HEK293 (cell line): ENCODE measurements at regions not wholly inside any gene's neighbourhood (a gene's known extent, or its start where the extent isn't known, plus 50 kb on each side); places are given as distances from the start of the nearest gene placed in this dataset.

Source experiments
- CTCF ChIA-PET: fragments of 350-600 bp; formaldehyde crosslinking; extraction: SDS; loops from one replicate; lab custom pipeline; 2021; ENCODE audit warnings: antibody characterized with exemption; lab: Yijun Ruan, JAX
- POLR2A ChIA-PET: fragments of 300-600 bp; formaldehyde crosslinking; extraction: SDS; loops from one replicate; lab custom pipeline; 2020; ENCODE audit warnings: antibody characterized with exemption, inconsistent platforms; lab: Yijun Ruan, JAX
- H3K27ac ChIP-seq: fragments of 200-500 bp; sonication (Bioruptor generic); 2 replicates; pipeline ENCODE4 v1.5.1; 2014; ENCODE audit warnings: low read depth, low read length, control low read depth, inconsistent platforms; ENCODE audit errors: extremely low read depth
- H3K36me3 ChIP-seq, 2 experiments: fragments of 200-500 bp in 1 of 2; sonication (Bioruptor generic) in 1 of 2; 1 replicate in 1 of 2; 2 replicates in 1 of 2; pipeline ENCODE4 v1.5.1; 2014 to 2017; ENCODE audit warnings: inconsistent platforms in 2 of 2, low read length in 2 of 2; ENCODE audit not compliant: control insufficient read depth in 2 of 2, insufficient read depth in 1 of 2
- H3K4me1 ChIP-seq: fragments of 200-500 bp; sonication (Bioruptor generic); 2 replicates; pipeline ENCODE4 v1.5.1; 2014; ENCODE audit warnings: mild to moderate bottlenecking, low read length, inconsistent platforms; ENCODE audit not compliant: control insufficient read depth, insufficient read depth
- H3K4me3 ChIP-seq: 2 replicates; pipeline ENCODE4 v1.5.1; 2011; ENCODE audit warnings: low read depth, mild to moderate bottlenecking, control low read depth, low read length, moderate library complexity
- H3K9me3 ChIP-seq: fragments of 200-500 bp; sonication (Bioruptor generic); 2 replicates; pipeline ENCODE4 v1.5.1; 2014; ENCODE audit warnings: low read depth, low read length, inconsistent platforms; ENCODE audit not compliant: control insufficient read depth, insufficient read depth
- ZNF146 ChIP-seq: fragments of 450-650 bp; formaldehyde crosslinking; IDR thresholded peaks from 2 replicates; pipeline ENCODE4 v1.5.1; 2016; ENCODE audit warnings: missing biosample characterization, missing genetic modification characterization
- ZNF214 ChIP-seq: fragments of 450-650 bp; formaldehyde crosslinking; IDR thresholded peaks from 2 replicates; pipeline ENCODE4 v1.5.1; 2017; ENCODE audit warnings: missing biosample characterization, mild to moderate bottlenecking, missing genetic modification characterization, borderline replicate concordance
- ZNF37A ChIP-seq: fragments of 450-650 bp; IDR thresholded peaks from 2 replicates; pipeline ENCODE4 v1.5.1; 2018; ENCODE audit warnings: missing biosample characterization, missing genetic modification characterization
- ZNF391 ChIP-seq: fragments of 450-650 bp; formaldehyde crosslinking; IDR thresholded peaks from 2 replicates; pipeline ENCODE4 v1.5.1; 2016; ENCODE audit warnings: low read depth, missing biosample characterization, missing genetic modification characterization, borderline replicate concordance
- ZNF398 ChIP-seq: fragments of 450-650 bp; formaldehyde crosslinking; IDR thresholded peaks from 2 replicates; pipeline ENCODE4 v1.5.1; 2017; ENCODE audit warnings: missing biosample characterization, missing genetic modification characterization
- ZNF664 ChIP-seq: fragments of 450-650 bp; formaldehyde crosslinking; IDR thresholded peaks from 2 replicates; pipeline ENCODE4 v1.5.1; 2016; ENCODE audit warnings: missing biosample characterization, missing genetic modification characterization
- ZNF701 ChIP-seq: fragments of 450-650 bp; formaldehyde crosslinking; IDR thresholded peaks from 2 replicates; pipeline ENCODE4 v1.5.1; 2016; ENCODE audit warnings: missing biosample characterization, missing genetic modification characterization
- TF ChIP-seq, protein P1 (sequence below): fragments of 450-650 bp; formaldehyde crosslinking; IDR thresholded peaks from 2 replicates; pipeline ENCODE4 v1.5.1; 2016; ENCODE audit warnings: missing biosample characterization, missing genetic modification characterization, borderline replicate concordance
- TF ChIP-seq, protein P2 (sequence below): fragments of 450-650 bp; formaldehyde crosslinking; IDR thresholded peaks from 2 replicates; pipeline ENCODE4 v1.5.1; 2016; ENCODE audit warnings: missing biosample characterization, missing genetic modification characterization, borderline replicate concordance

DNA sequence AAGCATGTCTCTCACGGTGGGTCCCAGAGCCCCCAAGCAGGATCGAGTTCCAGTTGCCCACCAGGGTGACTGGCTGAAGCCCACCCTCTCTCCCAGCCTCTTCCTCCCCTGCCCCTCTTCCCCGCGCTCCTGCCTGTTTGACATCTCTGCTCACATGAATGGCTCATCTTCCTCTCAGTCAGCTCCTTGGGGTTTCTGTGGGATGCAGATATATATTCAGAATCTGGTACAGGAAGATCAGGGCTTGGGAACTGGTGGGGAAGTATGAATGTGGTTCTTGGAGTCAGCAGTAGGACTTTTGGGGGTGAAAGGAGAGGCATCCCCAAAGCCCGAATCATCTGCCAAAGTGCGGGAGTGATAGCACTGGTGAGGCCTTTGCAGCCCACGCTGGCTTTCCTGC, 158.9 kb upstream of the CIBAR2 start (continued):
- TF ChIP-seq, protein P1, sequence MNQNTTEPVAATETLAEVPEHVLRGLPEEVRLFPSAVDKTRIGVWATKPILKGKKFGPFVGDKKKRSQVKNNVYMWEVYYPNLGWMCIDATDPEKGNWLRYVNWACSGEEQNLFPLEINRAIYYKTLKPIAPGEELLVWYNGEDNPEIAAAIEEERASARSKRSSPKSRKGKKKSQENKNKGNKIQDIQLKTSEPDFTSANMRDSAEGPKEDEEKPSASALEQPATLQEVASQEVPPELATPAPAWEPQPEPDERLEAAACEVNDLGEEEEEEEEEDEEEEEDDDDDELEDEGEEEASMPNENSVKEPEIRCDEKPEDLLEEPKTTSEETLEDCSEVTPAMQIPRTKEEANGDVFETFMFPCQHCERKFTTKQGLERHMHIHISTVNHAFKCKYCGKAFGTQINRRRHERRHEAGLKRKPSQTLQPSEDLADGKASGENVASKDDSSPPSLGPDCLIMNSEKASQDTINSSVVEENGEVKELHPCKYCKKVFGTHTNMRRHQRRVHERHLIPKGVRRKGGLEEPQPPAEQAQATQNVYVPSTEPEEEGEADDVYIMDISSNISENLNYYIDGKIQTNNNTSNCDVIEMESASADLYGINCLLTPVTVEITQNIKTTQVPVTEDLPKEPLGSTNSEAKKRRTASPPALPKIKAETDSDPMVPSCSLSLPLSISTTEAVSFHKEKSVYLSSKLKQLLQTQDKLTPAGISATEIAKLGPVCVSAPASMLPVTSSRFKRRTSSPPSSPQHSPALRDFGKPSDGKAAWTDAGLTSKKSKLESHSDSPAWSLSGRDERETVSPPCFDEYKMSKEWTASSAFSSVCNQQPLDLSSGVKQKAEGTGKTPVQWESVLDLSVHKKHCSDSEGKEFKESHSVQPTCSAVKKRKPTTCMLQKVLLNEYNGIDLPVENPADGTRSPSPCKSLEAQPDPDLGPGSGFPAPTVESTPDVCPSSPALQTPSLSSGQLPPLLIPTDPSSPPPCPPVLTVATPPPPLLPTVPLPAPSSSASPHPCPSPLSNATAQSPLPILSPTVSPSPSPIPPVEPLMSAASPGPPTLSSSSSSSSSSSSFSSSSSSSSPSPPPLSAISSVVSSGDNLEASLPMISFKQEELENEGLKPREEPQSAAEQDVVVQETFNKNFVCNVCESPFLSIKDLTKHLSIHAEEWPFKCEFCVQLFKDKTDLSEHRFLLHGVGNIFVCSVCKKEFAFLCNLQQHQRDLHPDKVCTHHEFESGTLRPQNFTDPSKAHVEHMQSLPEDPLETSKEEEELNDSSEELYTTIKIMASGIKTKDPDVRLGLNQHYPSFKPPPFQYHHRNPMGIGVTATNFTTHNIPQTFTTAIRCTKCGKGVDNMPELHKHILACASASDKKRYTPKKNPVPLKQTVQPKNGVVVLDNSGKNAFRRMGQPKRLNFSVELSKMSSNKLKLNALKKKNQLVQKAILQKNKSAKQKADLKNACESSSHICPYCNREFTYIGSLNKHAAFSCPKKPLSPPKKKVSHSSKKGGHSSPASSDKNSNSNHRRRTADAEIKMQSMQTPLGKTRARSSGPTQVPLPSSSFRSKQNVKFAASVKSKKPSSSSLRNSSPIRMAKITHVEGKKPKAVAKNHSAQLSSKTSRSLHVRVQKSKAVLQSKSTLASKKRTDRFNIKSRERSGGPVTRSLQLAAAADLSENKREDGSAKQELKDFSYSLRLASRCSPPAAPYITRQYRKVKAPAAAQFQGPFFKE (tag by site-specific recombination) = no peak
- TF ChIP-seq ZNF214 (tag by site-specific recombination) (no peak), ZNF37A (tag by site-specific recombination) (no peak), ZNF701 (tag by site-specific recombination) (no peak), ZNF664 (no peak)

GRCh38 chr16:85273293-85273692, 161.0 kb upstream of the CIBAR2 start:
- Histone ChIP-seq H3K4me3 (no peak overlapping the region), H3K9me3 (no peaks in the 10 kb centered on the region), H3K27ac (no peak overlapping the region), H3K36me3 (no peaks in the 10 kb centered on the region), H3K4me1 (no peaks in the 10 kb centered on the region)
- CTCF ChIA-PET = no interaction called here
- TF ChIP-seq ZNF398 (tag by site-specific recombination) = no peak
- TF ChIP-seq ZNF146 (tag by site-specific recombination) = peak; percentile 90
- POLR2A ChIA-PET = no interaction called here

GRCh38 chr16:85274501-85274900, 162.2 kb upstream of the CIBAR2 start:
- H3K4me1 ChIP-seq = no peaks in the 10 kb centered on the region
- TF ChIP-seq, protein P2, sequence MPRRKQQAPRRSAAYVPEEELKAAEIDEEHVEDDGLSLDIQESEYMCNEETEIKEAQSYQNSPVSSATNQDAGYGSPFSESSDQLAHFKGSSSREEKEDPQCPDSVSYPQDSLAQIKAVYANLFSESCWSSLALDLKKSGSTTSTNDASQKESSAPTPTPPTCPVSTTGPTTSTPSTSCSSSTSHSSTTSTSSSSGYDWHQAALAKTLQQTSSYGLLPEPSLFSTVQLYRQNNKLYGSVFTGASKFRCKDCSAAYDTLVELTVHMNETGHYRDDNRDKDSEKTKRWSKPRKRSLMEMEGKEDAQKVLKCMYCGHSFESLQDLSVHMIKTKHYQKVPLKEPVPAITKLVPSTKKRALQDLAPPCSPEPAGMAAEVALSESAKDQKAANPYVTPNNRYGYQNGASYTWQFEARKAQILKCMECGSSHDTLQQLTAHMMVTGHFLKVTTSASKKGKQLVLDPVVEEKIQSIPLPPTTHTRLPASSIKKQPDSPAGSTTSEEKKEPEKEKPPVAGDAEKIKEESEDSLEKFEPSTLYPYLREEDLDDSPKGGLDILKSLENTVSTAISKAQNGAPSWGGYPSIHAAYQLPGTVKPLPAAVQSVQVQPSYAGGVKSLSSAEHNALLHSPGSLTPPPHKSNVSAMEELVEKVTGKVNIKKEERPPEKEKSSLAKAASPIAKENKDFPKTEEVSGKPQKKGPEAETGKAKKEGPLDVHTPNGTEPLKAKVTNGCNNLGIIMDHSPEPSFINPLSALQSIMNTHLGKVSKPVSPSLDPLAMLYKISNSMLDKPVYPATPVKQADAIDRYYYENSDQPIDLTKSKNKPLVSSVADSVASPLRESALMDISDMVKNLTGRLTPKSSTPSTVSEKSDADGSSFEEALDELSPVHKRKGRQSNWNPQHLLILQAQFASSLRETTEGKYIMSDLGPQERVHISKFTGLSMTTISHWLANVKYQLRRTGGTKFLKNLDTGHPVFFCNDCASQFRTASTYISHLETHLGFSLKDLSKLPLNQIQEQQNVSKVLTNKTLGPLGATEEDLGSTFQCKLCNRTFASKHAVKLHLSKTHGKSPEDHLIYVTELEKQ (tag by site-specific recombination) = no peak
- no peak for TF ChIP-seq ZNF391 (tag by site-specific recombination)
- no peaks in the 10 kb centered on the region for H3K9me3 ChIP-seq
- no peaks in the 10 kb centered on the region for H3K36me3 ChIP-seq
- H3K4me3 ChIP-seq = no peak overlapping the region
- no peak overlapping the region for H3K27ac ChIP-seq
- POLR2A ChIA-PET = no interaction called here
- CTCF ChIA-PET = interaction anchor here (0.6 to 3.0 kb wide), 20 partner anchors 8 to 1267 kb away, joined by 3 to 27 read pairs (median 4); no protein-coding TSS in a partner anchor
